CD4-positive, alpha-beta T cell treated with Interleukin-6 for 4 hours (primary cell): ENCODE measurements at regions not wholly inside any gene's neighbourhood (a gene's known extent, or its start where the extent isn't known, plus 50 kb on each side); places are given as distances from the start of the nearest gene placed in this dataset.

Source experiments
- DNase-seq: peaks from one replicate; pipeline ENCODE4 v3.0.0-alpha.2; 2020; ENCODE audit warnings: mixed read lengths

- no peak for DNase-seq
These were observed 268.5 kb upstream of the LDB2 start for GRCh38 chr4:17166954-17167353.

GRCh38 chr4:17165286-17165685 lies 266.8 kb upstream of the LDB2 start:
- no peak for DNase-seq

- no peak for DNase-seq
These were observed 266.2 kb upstream of the LDB2 start for GRCh38 chr4:17164666-17165065.

GRCh38 chr4:17163156-17163771 lies 264.8 kb upstream of the LDB2 start:
- DNase-seq: no peak

GRCh38 chr4:17157304-17157703 lies 258.9 kb upstream of the LDB2 start:
- DNase-seq: no peak

- no peak for DNase-seq
These were observed 257.0 kb upstream of the LDB2 start for GRCh38 chr4:17155486-17155885.

- no peak for DNase-seq
These were observed 255.1 kb upstream of the LDB2 start for GRCh38 chr4:17153572-17153971.

GRCh38 chr4:17152941-17153540 lies 254.6 kb upstream of the LDB2 start:
- DNase-seq: no peak

GRCh38 chr4:17142232-17142711 lies 243.8 kb upstream of the LDB2 start:
- no peak for DNase-seq

- no peak for DNase-seq
These were observed 240.4 kb upstream of the LDB2 start for GRCh38 chr4:17138847-17139246.

GRCh38 chr4:17134565-17134964 lies 236.1 kb upstream of the LDB2 start:
- DNase-seq: no peak

- DNase-seq: no peak
These were observed 235.7 kb upstream of the LDB2 start for GRCh38 chr4:17134100-17134499.

- no peak for DNase-seq
These were observed 233.8 kb upstream of the LDB2 start for GRCh38 chr4:17132226-17132625.

- DNase-seq: no peak
These were observed 229.8 kb upstream of the LDB2 start for GRCh38 chr4:17128268-17128667.

GRCh38 chr4:17126321-17126966 lies 228.0 kb upstream of the LDB2 start:
- DNase-seq: no peak

- no peak for DNase-seq
These were observed 226.3 kb upstream of the LDB2 start for GRCh38 chr4:17124767-17125166.

- no peak for DNase-seq
These were observed 222.3 kb upstream of the LDB2 start for GRCh38 chr4:17120761-17121160.

- no peak for DNase-seq
These were observed 219.3 kb upstream of the LDB2 start for GRCh38 chr4:17117746-17118145.

GRCh38 chr4:17115583-17115982 lies 217.1 kb upstream of the LDB2 start:
- no peak for DNase-seq

GRCh38 chr4:17112292-17112659 lies 213.8 kb upstream of the LDB2 start:
- no peak for DNase-seq

- no peak for DNase-seq
These were observed 210.7 kb upstream of the LDB2 start for GRCh38 chr4:17109126-17109525.

- no peak for DNase-seq
These were observed 204.8 kb upstream of the LDB2 start for GRCh38 chr4:17103231-17103630.

GRCh38 chr4:17098996-17099395 lies 200.6 kb upstream of the LDB2 start:
- no peak for DNase-seq

GRCh38 chr4:17098401-17098800 lies 200.0 kb upstream of the LDB2 start:
- DNase-seq: no peak

GRCh38 chr4:17097362-17097761 lies 198.9 kb upstream of the LDB2 start:
- DNase-seq: no peak
